Liver (tissue), 8 donors: ENCODE measurements at regions not wholly inside any gene's neighbourhood (a gene's known extent, or its start where the extent isn't known, plus 50 kb on each side); places are given as distances from the start of the nearest gene placed in this dataset.

ENCODE experiments used
- DNase-seq: peaks from one replicate; pipeline ENCODE4 v3.0.0-alpha.2; 2017; ENCODE audit warnings: low spot score
- H3K27ac ChIP-seq, 2 donors: one replicate each; pipeline ENCODE4 v1.7.0; 2013; ENCODE audit warnings: inconsistent platforms in 2 of 2, low read length in 2 of 2, control low read depth in 1 of 2, low read depth in 1 of 2, mild to moderate bottlenecking in 1 of 2
- H3K27me3 ChIP-seq, 4 donors: one replicate each; pipeline versions ENCODE4 v1.6.1 to v1.7.0; 2013; ENCODE audit warnings: low read length in 3 of 4, inconsistent platforms in 1 of 4, mild to moderate bottlenecking in 1 of 4, moderate library complexity in 1 of 4; ENCODE audit not compliant: control insufficient read depth in 4 of 4, insufficient read depth in 4 of 4
- H3K36me3 ChIP-seq, 4 donors: one replicate each; pipeline versions ENCODE4 v1.6.1 to v1.7.0; 2013; ENCODE audit warnings: low read length in 3 of 4, mild to moderate bottlenecking in 3 of 4, low read depth in 1 of 4, moderate library complexity in 1 of 4; ENCODE audit not compliant: control insufficient read depth in 4 of 4, insufficient read depth in 3 of 4
- H3K4me1 ChIP-seq, 4 donors: one replicate each; pipeline versions ENCODE4 v1.6.1 to v1.7.0; 2013; ENCODE audit warnings: low read length in 3 of 4, mild to moderate bottlenecking in 3 of 4, moderate library complexity in 1 of 4; ENCODE audit not compliant: control insufficient read depth in 4 of 4, insufficient read depth in 4 of 4
- H3K4me3 ChIP-seq, 3 donors: one replicate each; pipeline versions ENCODE4 v1.6.1 to v1.7.0; 2013; ENCODE audit warnings: low read length in 3 of 3, control low read depth in 1 of 3, low read depth in 1 of 3, mild to moderate bottlenecking in 1 of 3
- H3K9ac ChIP-seq, 2 donors: one replicate each; pipeline ENCODE4 v1.7.0; 2013; ENCODE audit warnings: low read length in 2 of 2, mild to moderate bottlenecking in 2 of 2, moderate library complexity in 2 of 2, control low read depth in 1 of 2, low read depth in 1 of 2
- H3K9me3 ChIP-seq, 4 donors: one replicate each; pipeline versions ENCODE4 v1.6.1 to v1.7.0; 2013; ENCODE audit warnings: low read length in 3 of 4; ENCODE audit not compliant: control insufficient read depth in 4 of 4
- EGR1 ChIP-seq, 2 donors: IDR thresholded peaks; 2 replicates each; pipeline ENCODE4 v1.6.1; 2016 to 2018; ENCODE audit warnings: antibody characterized with exemption in 2 of 2, low read depth in 2 of 2
- FOXA1 ChIP-seq: IDR thresholded peaks from 2 replicates; pipeline ENCODE4 v1.6.1; 2016; ENCODE audit warnings: antibody characterized with exemption
- FOXA2 ChIP-seq: IDR thresholded peaks from 2 replicates; pipeline ENCODE4 v1.6.1; 2016; ENCODE audit warnings: antibody characterized with exemption
- GABPA ChIP-seq, 2 donors: IDR thresholded peaks in 1 of 2; conservative IDR thresholded peaks in 1 of 2; 2 replicates each; pipeline ENCODE4 v1.6.1; 2016; ENCODE audit warnings: antibody characterized with exemption in 2 of 2, mild to moderate bottlenecking in 1 of 2, moderate library complexity in 1 of 2
- HNF4A ChIP-seq, 2 donors: conservative IDR thresholded peaks; 2 replicates each; pipeline ENCODE4 v1.6.1; 2016; ENCODE audit warnings: antibody characterized with exemption in 2 of 2, mild to moderate bottlenecking in 2 of 2
- HNF4G ChIP-seq: IDR thresholded peaks from 2 replicates; pipeline ENCODE4 v1.6.1; 2016; ENCODE audit warnings: antibody characterized with exemption
- JUND ChIP-seq, 2 donors: IDR thresholded peaks; 2 replicates each; pipeline ENCODE4 v1.6.1; 2016; ENCODE audit warnings: antibody characterized with exemption in 2 of 2
- MAX ChIP-seq: IDR thresholded peaks from 2 replicates; pipeline ENCODE4 v1.6.1; 2016; ENCODE audit warnings: antibody characterized with exemption
- NR2F2 ChIP-seq: IDR thresholded peaks from 2 replicates; pipeline ENCODE4 v1.6.1; 2016; ENCODE audit warnings: antibody characterized with exemption
- RAD21 ChIP-seq, 2 donors: IDR thresholded peaks; 2 replicates each; pipeline ENCODE4 v1.6.1; 2016; ENCODE audit warnings: antibody characterized with exemption in 2 of 2, mild to moderate bottlenecking in 2 of 2
- REST ChIP-seq: IDR thresholded peaks from 2 replicates; pipeline ENCODE4 v1.6.1; 2016; ENCODE audit warnings: antibody characterized with exemption, mild to moderate bottlenecking
- RXRA ChIP-seq, 2 donors: IDR thresholded peaks; 2 replicates each; pipeline ENCODE4 v1.6.1; 2017 to 2018; ENCODE audit warnings: antibody characterized with exemption in 2 of 2, mild to moderate bottlenecking in 1 of 2
- SP1 ChIP-seq: IDR thresholded peaks from 2 replicates; pipeline ENCODE4 v1.6.1; 2018; ENCODE audit warnings: antibody characterized with exemption, mild to moderate bottlenecking
- TAF1 ChIP-seq: conservative IDR thresholded peaks from 2 replicates; pipeline ENCODE4 v1.6.1; 2016; ENCODE audit warnings: antibody characterized with exemption, mild to moderate bottlenecking
- YY1 ChIP-seq: IDR thresholded peaks from 2 replicates; pipeline ENCODE4 v1.6.1; 2016; ENCODE audit warnings: antibody characterized with exemption, mild to moderate bottlenecking
- WGBS: extraction: QIAGEN DNeasy Blood & Tissue Kit; methylation state at CpG from one replicate; pipeline ENCODE4 v1.1.7; 2013; 5-methylcytosine and 5-hydroxymethylcytosine counted together
- TF ChIP-seq, protein P1 (sequence below): IDR thresholded peaks from 2 replicates; pipeline ENCODE4 v1.6.1; 2016; ENCODE audit warnings: antibody characterized with exemption
- TF ChIP-seq, protein P2 (sequence below): fragments of 150-350 bp; IDR thresholded peaks from 2 replicates; pipeline ENCODE4 v1.5.1; 2017; ENCODE audit warnings: improper control_type of control experiment, low read depth, low read length; ENCODE audit not compliant: missing input control
- TF ChIP-seq, protein P3 (sequence below): IDR thresholded peaks from 2 replicates; pipeline ENCODE4 v1.6.1; 2016; ENCODE audit warnings: antibody characterized with exemption
- donor health status: healthy.
- donor health status: healthy.
- donor health status: healthy.
- donor health status: healthy.
- donor health status: healthy.

- H3K27me3 ChIP-seq, result peaks cover 0 to 3% (median 0%) of the 10 kb centered on the region in 4 donors
- peaks cover 0 to 5% (median 0%) of the 10 kb centered on the region in 4 donors for H3K9me3 ChIP-seq
- H3K4me3 ChIP-seq, result no peak overlapping the region
- TF ChIP-seq SP1 (no peak), GABPA (IDR thresholded peaks at IDR 0.05 in 1 of 2, conservative IDR thresholded peaks at IDR 0.05 in 1 of 2) (no peak), FOXA2 (no peak), RAD21 (IDR thresholded peaks at IDR 0.05) (no peak), REST (no peak), NR2F2 (no peak), RXRA (IDR thresholded peaks at IDR 0.05) (no peak), YY1 (no peak), FOXA1 (no peak), EGR1 (IDR thresholded peaks at IDR 0.05; ENCODE audit: low read depth in 2 of 2) (no peak), TAF1 (no peak), JUND (IDR thresholded peaks at IDR 0.05) (no peak), HNF4A (conservative IDR thresholded peaks at IDR 0.05) (no peak)
- TF ChIP-seq, protein P1, sequence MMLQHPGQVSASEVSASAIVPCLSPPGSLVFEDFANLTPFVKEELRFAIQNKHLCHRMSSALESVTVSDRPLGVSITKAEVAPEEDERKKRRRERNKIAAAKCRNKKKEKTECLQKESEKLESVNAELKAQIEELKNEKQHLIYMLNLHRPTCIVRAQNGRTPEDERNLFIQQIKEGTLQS, result no peak
- TF ChIP-seq, protein P2, sequence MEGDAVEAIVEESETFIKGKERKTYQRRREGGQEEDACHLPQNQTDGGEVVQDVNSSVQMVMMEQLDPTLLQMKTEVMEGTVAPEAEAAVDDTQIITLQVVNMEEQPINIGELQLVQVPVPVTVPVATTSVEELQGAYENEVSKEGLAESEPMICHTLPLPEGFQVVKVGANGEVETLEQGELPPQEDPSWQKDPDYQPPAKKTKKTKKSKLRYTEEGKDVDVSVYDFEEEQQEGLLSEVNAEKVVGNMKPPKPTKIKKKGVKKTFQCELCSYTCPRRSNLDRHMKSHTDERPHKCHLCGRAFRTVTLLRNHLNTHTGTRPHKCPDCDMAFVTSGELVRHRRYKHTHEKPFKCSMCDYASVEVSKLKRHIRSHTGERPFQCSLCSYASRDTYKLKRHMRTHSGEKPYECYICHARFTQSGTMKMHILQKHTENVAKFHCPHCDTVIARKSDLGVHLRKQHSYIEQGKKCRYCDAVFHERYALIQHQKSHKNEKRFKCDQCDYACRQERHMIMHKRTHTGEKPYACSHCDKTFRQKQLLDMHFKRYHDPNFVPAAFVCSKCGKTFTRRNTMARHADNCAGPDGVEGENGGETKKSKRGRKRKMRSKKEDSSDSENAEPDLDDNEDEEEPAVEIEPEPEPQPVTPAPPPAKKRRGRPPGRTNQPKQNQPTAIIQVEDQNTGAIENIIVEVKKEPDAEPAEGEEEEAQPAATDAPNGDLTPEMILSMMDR, result no peak
- TF ChIP-seq, protein P3, sequence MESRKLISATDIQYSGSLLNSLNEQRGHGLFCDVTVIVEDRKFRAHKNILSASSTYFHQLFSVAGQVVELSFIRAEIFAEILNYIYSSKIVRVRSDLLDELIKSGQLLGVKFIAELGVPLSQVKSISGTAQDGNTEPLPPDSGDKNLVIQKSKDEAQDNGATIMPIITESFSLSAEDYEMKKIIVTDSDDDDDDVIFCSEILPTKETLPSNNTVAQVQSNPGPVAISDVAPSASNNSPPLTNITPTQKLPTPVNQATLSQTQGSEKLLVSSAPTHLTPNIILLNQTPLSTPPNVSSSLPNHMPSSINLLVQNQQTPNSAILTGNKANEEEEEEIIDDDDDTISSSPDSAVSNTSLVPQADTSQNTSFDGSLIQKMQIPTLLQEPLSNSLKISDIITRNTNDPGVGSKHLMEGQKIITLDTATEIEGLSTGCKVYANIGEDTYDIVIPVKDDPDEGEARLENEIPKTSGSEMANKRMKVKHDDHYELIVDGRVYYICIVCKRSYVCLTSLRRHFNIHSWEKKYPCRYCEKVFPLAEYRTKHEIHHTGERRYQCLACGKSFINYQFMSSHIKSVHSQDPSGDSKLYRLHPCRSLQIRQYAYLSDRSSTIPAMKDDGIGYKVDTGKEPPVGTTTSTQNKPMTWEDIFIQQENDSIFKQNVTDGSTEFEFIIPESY, result no peak
- no peaks in the 10 kb centered on the region for H3K4me1 ChIP-seq
- H3K36me3 ChIP-seq, result no peaks in the 10 kb centered on the region
- H3K27ac ChIP-seq, result no peak overlapping the region
- WGBS, result 74% methylated on average over 3 of the region's 3 CpGs
- no peak overlapping the region for H3K9ac ChIP-seq
- no peak for DNase-seq
Observed at GRCh38 chr6:19446570-19446969, 390.6 kb upstream of the ID4 start.

DNA sequence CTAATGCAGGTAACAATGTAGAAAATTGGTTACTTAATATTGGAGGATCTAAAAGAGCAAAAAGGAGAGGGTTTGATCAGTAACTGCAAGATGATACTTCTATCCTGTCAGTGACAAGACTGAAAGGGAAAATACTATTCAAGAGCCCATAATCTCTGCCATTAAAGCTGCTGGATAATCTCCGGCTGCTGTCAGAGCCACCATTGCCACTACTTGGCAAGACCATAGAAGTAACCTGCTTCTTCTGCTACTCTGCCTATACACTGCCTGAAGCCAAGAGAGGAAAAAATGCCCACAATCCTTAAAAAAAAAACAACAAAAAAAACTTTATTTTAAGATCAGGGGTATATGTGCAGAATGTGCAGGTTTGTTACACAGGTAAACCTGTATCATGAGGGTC, 386.5 kb upstream of the ID4 start:
- Histone ChIP-seq H3K36me3 (no peaks in the 10 kb centered on the region), H3K4me3 (no peak overlapping the region), H3K9ac (no peak overlapping the region), H3K4me1 (no peaks in the 10 kb centered on the region), H3K9me3 (peaks cover 0 to 5% (median 0%) of the 10 kb centered on the region in 4 donors), H3K27ac (no peak overlapping the region), H3K27me3 (peaks cover 0 to 3% (median 0%) of the 10 kb centered on the region in 4 donors)
- DNase-seq, result no peak
- WGBS, result 95% methylated on average over 1 of the region's 1 CpG
- no peak for TF ChIP-seq HNF4A (conservative IDR thresholded peaks at IDR 0.05)
- no peak for TF ChIP-seq RXRA (IDR thresholded peaks at IDR 0.05)
- no peak for TF ChIP-seq YY1
- no peak for TF ChIP-seq JUND (IDR thresholded peaks at IDR 0.05)
- no peak for TF ChIP-seq MAX
- no peak for TF ChIP-seq FOXA2
- TF ChIP-seq, protein P3, result no peak
- TF ChIP-seq, protein P2, result no peak
- no peak for TF ChIP-seq NR2F2
- TF ChIP-seq EGR1 (IDR thresholded peaks at IDR 0.05; ENCODE audit: low read depth in 2 of 2), result no peak
- no peak for TF ChIP-seq RAD21 (IDR thresholded peaks at IDR 0.05)
- no peak for TF ChIP-seq HNF4G
- TF ChIP-seq, protein P1, result no peak
- no peak for TF ChIP-seq FOXA1
- no peak for TF ChIP-seq GABPA (IDR thresholded peaks at IDR 0.05 in 1 of 2, conservative IDR thresholded peaks at IDR 0.05 in 1 of 2)
